GM19240 (cell line): ENCODE measurements at regions not wholly inside any gene's neighbourhood (a gene's known extent, or its start where the extent isn't known, plus 50 kb on each side); places are given as distances from the start of the nearest gene placed in this dataset.

Source experiments
- DNase-seq: peaks from one replicate; pipeline ENCODE4 v3.0.0; 2011; ENCODE audit warnings: low spot score; ENCODE audit not compliant: insufficient read length

GRCh38 chr6:1201547-1202200, 110.2 kb upstream of the FOXQ1 start:
- DNase-seq: no peak

- no peak for DNase-seq
These were observed 111.3 kb upstream of the FOXQ1 start for GRCh38 chr6:1200409-1201101.

GRCh38 chr6:1200081-1200408, 111.9 kb upstream of the FOXQ1 start:
- no peak for DNase-seq

GRCh38 chr6:1197309-1197708, 114.6 kb upstream of the FOXQ1 start:
- no peak for DNase-seq

DNA sequence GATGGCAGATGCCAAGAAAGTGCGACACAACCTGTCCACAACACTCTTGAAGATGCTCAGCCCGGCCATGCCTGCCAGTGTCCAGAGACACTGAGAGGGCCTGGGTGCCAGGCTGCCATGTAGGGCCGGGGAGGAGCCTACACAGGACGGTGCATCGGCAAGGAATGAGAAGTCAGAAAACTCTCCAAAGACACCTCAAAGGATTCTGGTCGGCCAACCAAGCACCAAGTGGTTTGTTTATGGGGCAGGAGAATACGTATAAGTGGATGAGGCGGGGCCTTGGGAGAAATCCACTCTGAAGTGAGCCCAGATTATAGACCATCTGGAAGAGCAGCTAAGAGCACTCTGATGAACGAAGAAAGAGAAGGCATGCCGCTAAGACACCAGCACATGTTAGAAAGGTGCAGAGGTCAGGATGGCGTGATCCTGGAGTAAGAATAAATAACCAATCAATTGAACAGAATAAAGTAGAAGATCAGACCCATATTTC, 120.7 kb upstream of the FOXQ1 start:
- DNase-seq: no peak

GRCh38 chr6:1190366-1190765, 121.5 kb upstream of the FOXQ1 start:
- DNase-seq: no peak

GRCh38 chr6:1188199-1188598, 123.7 kb upstream of the FOXQ1 start:
- DNase-seq: no peak

- no peak for DNase-seq
These were observed 124.4 kb upstream of the FOXQ1 start for GRCh38 chr6:1187293-1188131.

DNA sequence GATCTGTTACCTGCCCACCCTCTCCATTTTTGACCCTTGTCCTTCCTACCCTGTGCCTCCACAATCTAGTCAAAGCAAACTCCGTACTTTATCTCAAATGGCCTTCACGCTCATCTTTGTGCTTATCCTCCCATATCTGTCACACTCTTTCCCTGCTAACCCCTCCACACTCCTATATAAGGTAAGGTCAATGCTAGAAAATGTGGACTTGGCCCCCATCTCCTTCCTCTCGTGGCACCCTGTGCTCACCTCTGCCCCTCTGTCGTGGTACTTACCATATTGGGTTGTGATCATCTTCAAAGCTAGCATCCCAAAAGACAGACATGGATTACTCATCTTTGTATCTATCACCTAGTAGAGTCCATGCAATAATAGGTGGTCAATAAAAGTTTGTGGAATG, 127.6 kb upstream of the FOXQ1 start:
- DNase-seq: no peak

DNA sequence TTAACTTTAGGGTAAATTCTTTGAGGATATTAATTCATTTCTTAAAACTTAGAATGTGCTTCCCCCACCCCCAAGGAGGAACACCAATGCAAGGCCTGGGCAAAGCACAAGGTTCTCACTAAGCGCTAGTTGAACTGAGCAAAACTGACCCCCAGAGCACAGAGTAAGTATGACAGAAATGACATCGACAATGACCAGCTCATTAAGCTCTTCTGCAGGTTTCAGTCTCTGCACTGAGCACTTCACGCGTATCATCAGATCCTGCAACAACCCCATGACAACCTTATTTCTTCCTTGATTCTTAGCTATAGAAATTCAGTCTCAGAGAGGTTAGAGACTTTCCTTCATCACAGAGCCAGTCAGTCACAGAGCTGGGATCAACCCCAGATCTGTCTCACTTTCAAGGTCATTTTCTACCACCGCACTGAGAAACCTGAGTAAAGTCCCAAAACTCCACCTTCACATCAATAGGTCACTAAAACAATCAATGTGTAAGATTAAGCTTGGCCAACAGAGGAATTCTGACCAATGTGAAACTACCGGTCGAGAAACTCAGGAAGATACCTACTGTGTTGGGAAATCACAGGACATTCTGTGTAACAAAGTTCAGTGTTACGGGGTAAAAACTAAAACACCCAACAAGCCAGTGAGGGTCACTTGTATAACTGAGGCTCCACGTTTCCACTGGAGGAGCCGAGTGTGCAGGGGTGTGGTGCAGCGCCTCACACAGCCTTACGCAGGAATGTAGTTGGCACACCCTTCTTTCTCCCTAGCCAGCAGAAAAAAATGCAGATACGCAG, 129.0 kb upstream of the FOXQ1 start:
- no peak for DNase-seq

GRCh38 chr6:1181939-1182605, 129.8 kb upstream of the FOXQ1 start:
- no peak for DNase-seq

- no peak for DNase-seq
These were observed 132.1 kb upstream of the FOXQ1 start for GRCh38 chr6:1179571-1180459.

DNA sequence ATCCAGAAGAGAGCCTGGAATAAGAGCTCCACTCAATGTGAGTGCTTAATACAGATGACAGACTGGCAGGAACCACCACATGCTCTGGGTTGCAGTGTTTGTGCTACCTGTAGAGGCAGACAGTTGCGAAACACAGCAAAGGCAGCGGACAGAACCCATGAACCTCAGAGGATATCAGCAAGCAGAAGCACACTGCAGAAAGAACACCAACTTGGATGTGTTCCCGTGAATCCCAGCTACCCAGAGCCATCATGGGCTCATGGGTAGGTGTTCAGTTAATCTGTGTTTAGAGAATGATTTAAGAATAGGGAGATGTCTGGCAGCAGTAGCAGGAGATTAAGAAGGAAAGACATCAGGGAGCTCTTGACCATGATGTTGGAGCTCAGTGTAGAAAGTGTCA, 133.3 kb upstream of the FOXQ1 start:
- no peak for DNase-seq

DNA sequence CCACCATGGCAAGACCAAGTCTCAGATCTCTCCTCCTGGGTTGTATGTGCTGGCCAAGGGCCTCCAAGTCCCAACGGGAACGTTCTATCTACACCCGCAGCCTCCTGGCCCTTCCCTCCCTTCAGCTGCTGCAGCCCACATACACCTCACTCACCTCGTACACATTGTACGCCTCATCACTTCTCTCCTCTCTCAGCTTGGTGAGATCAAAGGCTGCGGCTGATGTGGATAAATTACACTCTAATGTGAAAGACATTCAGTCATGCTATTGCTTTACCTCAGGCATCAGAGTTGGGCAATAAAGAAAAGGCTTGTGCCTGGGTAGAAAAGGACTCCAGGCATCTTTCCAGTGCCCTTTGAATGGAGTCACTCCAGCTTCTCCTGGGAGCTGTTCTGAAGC, 135.3 kb upstream of the FOXQ1 start:
- DNase-seq: no peak

DNA sequence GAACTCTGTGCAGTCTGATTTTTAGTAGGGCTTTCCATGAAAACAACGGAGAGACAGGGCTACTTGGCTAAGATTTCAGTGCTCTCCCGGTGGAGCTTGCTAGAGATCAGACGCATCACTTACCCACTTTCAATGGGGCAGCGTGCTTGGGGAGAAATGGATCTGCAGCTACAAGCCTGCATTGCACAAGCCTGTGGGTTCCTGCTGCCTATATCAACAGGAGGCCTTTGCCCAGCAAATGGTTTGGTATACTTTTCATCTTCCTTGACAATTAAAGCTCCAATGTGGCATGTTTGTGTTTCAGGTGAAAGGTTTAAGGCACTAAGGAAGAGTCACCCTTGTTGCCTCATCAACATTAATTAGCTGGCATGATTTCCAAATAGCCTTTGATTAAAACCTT, 136.0 kb upstream of the FOXQ1 start:
- DNase-seq: no peak

DNA sequence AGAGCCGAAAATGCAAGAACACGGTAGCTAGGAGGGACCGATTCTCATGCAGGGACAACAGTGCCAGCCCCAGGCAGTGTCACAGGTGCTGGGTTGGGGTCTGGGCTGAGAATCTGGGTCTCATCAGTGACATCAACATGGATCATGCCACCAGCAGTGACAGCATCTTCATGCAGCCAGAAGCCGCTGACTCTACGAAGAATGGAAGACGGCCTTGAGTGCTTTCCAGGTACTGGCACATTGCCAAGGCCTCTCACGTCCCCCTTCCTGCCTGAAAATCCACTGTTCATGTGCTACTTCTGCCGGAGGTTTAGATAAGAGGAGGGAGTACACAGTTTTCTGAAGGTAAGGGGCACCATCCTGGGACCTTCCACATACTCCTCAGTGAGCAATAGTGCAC, 141.1 kb upstream of the FOXQ1 start:
- DNase-seq: no peak

- DNase-seq: no peak
These were observed 147.3 kb upstream of the FOXQ1 start for GRCh38 chr6:1164600-1164999.

- DNase-seq: no peak
These were observed 148.4 kb upstream of the FOXQ1 start for GRCh38 chr6:1163501-1163900.

GRCh38 chr6:1162367-1163275, 149.3 kb upstream of the FOXQ1 start:
- DNase-seq: no peak
